ENCODE measurements at regions not wholly inside any gene's neighbourhood (a gene's known extent, or its start where the extent isn't known, plus 50 kb on each side); places are given as distances from the start of the nearest gene placed in this dataset.

GRCh38 chr2:198966269-198966668, 491.5 kb downstream of the SATB2 start:
- H3K27ac ChIP-seq (ENCODE audit: low read depth in 2 of 2, low read length in 1 of 2), result no peak overlapping the region
- no peaks in the 10 kb centered on the region for H3F3A ChIP-seq (replicated peaks; ENCODE audit: insufficient read depth)
- no peak overlapping the region for H3K4me2 ChIP-seq
- no peak overlapping the region for H3K4me3 ChIP-seq (ENCODE audit: low read depth in 2 of 2, low read length in 1 of 2)
- no peaks in the 10 kb centered on the region for H3K79me2 ChIP-seq (ENCODE audit: insufficient read depth)
- CTCF ChIA-PET, result no interaction called here
- POLR2A ChIA-PET, result no interaction called here
- TF ChIP-seq RFX5 (IDR thresholded peaks at IDR 0.05; ENCODE audit: low read length) (no peak), GATA2 (CRISPR knock-in tag; IDR thresholded peaks at IDR 0.05) (no peak), NRF1 (IDR thresholded peaks at IDR 0.05; ENCODE audit: low read depth, low read length) (no peak), CHD2 (IDR thresholded peaks at IDR 0.05; ENCODE audit: low read length, partially characterized antibody) (no peak), FOXJ3 (CRISPR knock-in tag; IDR thresholded peaks at IDR 0.05) (no peak), JUND (IDR thresholded peaks at IDR 0.05) (no peak), POLR2AphosphoS5 (IDR thresholded peaks at IDR 0.05; ENCODE audit: low read depth, low read length) (no peak), MXI1 (IDR thresholded peaks at IDR 0.05; ENCODE audit: low read depth, low read length) (no peak), SMC3 (IDR thresholded peaks at IDR 0.05; ENCODE audit: low read depth, low read length) (no peak), NFIC (IDR thresholded peaks at IDR 0.05; ENCODE audit: borderline replicate concordance) (no peak), TCF12 (IDR thresholded peaks at IDR 0.05) (no peak), EZH2phosphoT487 (IDR thresholded peaks at IDR 0.05; ENCODE audit: borderline replicate concordance, low read depth) (no peak)
- TF ChIP-seq, protein P1, sequence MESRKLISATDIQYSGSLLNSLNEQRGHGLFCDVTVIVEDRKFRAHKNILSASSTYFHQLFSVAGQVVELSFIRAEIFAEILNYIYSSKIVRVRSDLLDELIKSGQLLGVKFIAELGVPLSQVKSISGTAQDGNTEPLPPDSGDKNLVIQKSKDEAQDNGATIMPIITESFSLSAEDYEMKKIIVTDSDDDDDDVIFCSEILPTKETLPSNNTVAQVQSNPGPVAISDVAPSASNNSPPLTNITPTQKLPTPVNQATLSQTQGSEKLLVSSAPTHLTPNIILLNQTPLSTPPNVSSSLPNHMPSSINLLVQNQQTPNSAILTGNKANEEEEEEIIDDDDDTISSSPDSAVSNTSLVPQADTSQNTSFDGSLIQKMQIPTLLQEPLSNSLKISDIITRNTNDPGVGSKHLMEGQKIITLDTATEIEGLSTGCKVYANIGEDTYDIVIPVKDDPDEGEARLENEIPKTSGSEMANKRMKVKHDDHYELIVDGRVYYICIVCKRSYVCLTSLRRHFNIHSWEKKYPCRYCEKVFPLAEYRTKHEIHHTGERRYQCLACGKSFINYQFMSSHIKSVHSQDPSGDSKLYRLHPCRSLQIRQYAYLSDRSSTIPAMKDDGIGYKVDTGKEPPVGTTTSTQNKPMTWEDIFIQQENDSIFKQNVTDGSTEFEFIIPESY (IDR thresholded peaks at IDR 0.05; ENCODE audit: borderline replicate concordance, low read depth), result no peak
- TF ChIP-seq, protein P2, sequence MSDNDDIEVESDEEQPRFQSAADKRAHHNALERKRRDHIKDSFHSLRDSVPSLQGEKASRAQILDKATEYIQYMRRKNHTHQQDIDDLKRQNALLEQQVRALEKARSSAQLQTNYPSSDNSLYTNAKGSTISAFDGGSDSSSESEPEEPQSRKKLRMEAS (IDR thresholded peaks at IDR 0.05; ENCODE audit: low read depth), result no peak
- H3K9ac ChIP-seq, result no peak overlapping the region
- H2AFZ ChIP-seq (ENCODE audit: low read depth), result no peak overlapping the region
- no peaks in the 10 kb centered on the region for H3K36me3 ChIP-seq (replicated peaks in 1 of 2; ENCODE audit: control insufficient read depth in 1 of 2, insufficient read depth in 2 of 2, low read length in 1 of 2)
- no peaks in the 10 kb centered on the region for H3K27me3 ChIP-seq (ENCODE audit: insufficient read depth)
- no peaks in the 10 kb centered on the region for H3K9me3 ChIP-seq
- no peaks in the 10 kb centered on the region for H3K9me2 ChIP-seq
- no peak for DNase-seq
- no peaks in the 10 kb centered on the region for H4K20me1 ChIP-seq (ENCODE audit: insufficient read depth)
- H3K4me1 ChIP-seq (ENCODE audit: control insufficient read depth in 1 of 2, insufficient read depth in 2 of 2, low read depth in 1 of 2, low read length in 1 of 2), result no peaks in the 10 kb centered on the region; a peak in 1 of 4 replicates

- POLR2A ChIA-PET, result no interaction called here
- no peak overlapping the region for H3K4me2 ChIP-seq
- no peak for DNase-seq
Measured at GRCh38 chr2:198961547-198961946, 496.2 kb downstream of the SATB2 start.

More at GRCh38 chr2:198961547-198961946, 496.2 kb downstream of the SATB2 start:
- Histone ChIP-seq H2AFZ (ENCODE audit: low read depth) (no peak overlapping the region), H3K36me3 (replicated peaks in 1 of 2; ENCODE audit: control insufficient read depth in 1 of 2, insufficient read depth in 2 of 2, low read length in 1 of 2) (no peaks in the 10 kb centered on the region), H3K27ac (ENCODE audit: low read depth in 2 of 2, low read length in 1 of 2) (no peak overlapping the region), H3K27me3 (ENCODE audit: insufficient read depth) (no peaks in the 10 kb centered on the region), H3K79me2 (ENCODE audit: insufficient read depth) (no peaks in the 10 kb centered on the region), H3K9me3 (no peaks in the 10 kb centered on the region), H3K4me1 (ENCODE audit: control insufficient read depth in 1 of 2, insufficient read depth in 2 of 2, low read depth in 1 of 2, low read length in 1 of 2) (no peaks in the 10 kb centered on the region), H3K9ac (no peak overlapping the region), H4K20me1 (ENCODE audit: insufficient read depth) (no peaks in the 10 kb centered on the region), H3F3A (replicated peaks; ENCODE audit: insufficient read depth) (no peaks in the 10 kb centered on the region), H3K4me3 (ENCODE audit: low read depth in 2 of 2, low read length in 1 of 2) (no peak overlapping the region), H3K9me2 (no peaks in the 10 kb centered on the region)
- CTCF ChIA-PET, result interaction anchor here (0.6 to 1.0 kb wide), 2 partner anchors 76 to 78 kb away, joined by 3 read pairs; no protein-coding TSS in a partner anchor
- TF ChIP-seq, protein P2 (IDR thresholded peaks at IDR 0.05; ENCODE audit: low read depth), result no peak
- no peak for TF ChIP-seq NRF1 (IDR thresholded peaks at IDR 0.05; ENCODE audit: low read depth, low read length)
- no peak for TF ChIP-seq MXI1 (IDR thresholded peaks at IDR 0.05; ENCODE audit: low read depth, low read length)
- TF ChIP-seq FOSL2 (IDR thresholded peaks at IDR 0.05; ENCODE audit: borderline replicate concordance, low read depth), result no peak
- no peak for TF ChIP-seq SIN3A (IDR thresholded peaks at IDR 0.05; ENCODE audit: borderline replicate concordance, low read depth, low read length)
- TF ChIP-seq JUND (IDR thresholded peaks at IDR 0.05), result no peak
- TF ChIP-seq EZH2phosphoT487 (IDR thresholded peaks at IDR 0.05; ENCODE audit: borderline replicate concordance, low read depth), result no peak
- TF ChIP-seq CTCF (IDR thresholded peaks at IDR 0.05), result no peak
- TF ChIP-seq PBX3 (IDR thresholded peaks at IDR 0.05), result no peak
